Mesenchymal stem cell (in vitro differentiated cells and primary cell): ENCODE measurements at regions not wholly inside any gene's neighbourhood (a gene's known extent, or its start where the extent isn't known, plus 50 kb on each side); places are given as distances from the start of the nearest gene placed in this dataset.

Experiments
- DNase-seq: peaks from one replicate; pipeline ENCODE4 v3.0.0-alpha.2; 2013
- H2AFZ ChIP-seq: one replicate; pipeline ENCODE4 v1.6.1; 2013; ENCODE audit warnings: low read depth, mild to moderate bottlenecking, control low read depth, inconsistent platforms, low read length, moderate library complexity
- H2AK5ac ChIP-seq: 2 replicates; pipeline ENCODE4 v1.6.1; 2013; ENCODE audit warnings: low read length, moderate library complexity, mild to moderate bottlenecking, inconsistent platforms; ENCODE audit not compliant: severe bottlenecking
- H2BK120ac ChIP-seq: one replicate; pipeline ENCODE4 v1.6.1; 2013; ENCODE audit warnings: low read depth, mild to moderate bottlenecking, inconsistent platforms, low read length, moderate library complexity
- H2BK12ac ChIP-seq, 2 experiments: one replicate each; pipeline ENCODE4 v1.6.1; 2013; ENCODE audit warnings: inconsistent platforms in 2 of 2, low read length in 2 of 2, mild to moderate bottlenecking in 2 of 2, moderate library complexity in 2 of 2, control low read depth in 1 of 2
- H2BK15ac ChIP-seq: one replicate; pipeline ENCODE4 v1.6.1; 2013; ENCODE audit warnings: mild to moderate bottlenecking, low read depth, inconsistent platforms; ENCODE audit not compliant: poor library complexity, severe bottlenecking
- H2BK5ac ChIP-seq: 2 replicates; pipeline ENCODE4 v1.6.1; 2013; ENCODE audit warnings: low read depth, mild to moderate bottlenecking, low read length, control low read depth, inconsistent platforms; ENCODE audit not compliant: poor library complexity, severe bottlenecking
- H3K14ac ChIP-seq, 2 experiments: one replicate each; pipeline ENCODE4 v1.6.1; 2013; ENCODE audit warnings: inconsistent platforms in 2 of 2, low read length in 2 of 2, control low read depth in 1 of 2, mild to moderate bottlenecking in 1 of 2, moderate library complexity in 1 of 2
- H3K18ac ChIP-seq, 2 experiments: one replicate each; pipeline ENCODE4 v1.6.1; 2013; ENCODE audit warnings: inconsistent platforms in 2 of 2, low read length in 2 of 2, control low read depth in 1 of 2, low read depth in 1 of 2, mild to moderate bottlenecking in 1 of 2
- H3K23ac ChIP-seq, 2 experiments: one replicate each; pipeline ENCODE4 v1.6.1; 2013; ENCODE audit warnings: inconsistent platforms in 2 of 2, low read length in 2 of 2, mild to moderate bottlenecking in 2 of 2, moderate library complexity in 2 of 2, control low read depth in 1 of 2
- H3K27ac ChIP-seq: 2 replicates; pipeline ENCODE4 v1.5.1; 2013; ENCODE audit warnings: mild to moderate bottlenecking, moderate library complexity, low read length, control low read depth, inconsistent platforms; ENCODE audit not compliant: poor library complexity, severe bottlenecking
- H3K27me3 ChIP-seq, 2 experiments: 2 replicates each; pipeline versions ENCODE4 v1.6.1 to v1.7.0; 2013; ENCODE audit warnings: low read length in 2 of 2, mild to moderate bottlenecking in 2 of 2, moderate library complexity in 2 of 2, control low read depth in 1 of 2, inconsistent platforms in 1 of 2; ENCODE audit not compliant: control insufficient read depth in 1 of 2, insufficient read depth in 1 of 2
- H3K36me3 ChIP-seq, 2 experiments: 2 replicates each; pipeline versions ENCODE4 v1.6.1 to v1.7.0; 2013; ENCODE audit warnings: low read length in 2 of 2, control low read depth in 1 of 2, inconsistent platforms in 1 of 2, low read depth in 1 of 2, mild to moderate bottlenecking in 1 of 2; ENCODE audit not compliant: insufficient read depth in 2 of 2, control insufficient read depth in 1 of 2
- H3K4ac ChIP-seq, 2 experiments: one replicate each; pipeline ENCODE4 v1.6.1; 2013; ENCODE audit warnings: inconsistent platforms in 2 of 2, low read length in 2 of 2, mild to moderate bottlenecking in 2 of 2, moderate library complexity in 2 of 2, control low read depth in 1 of 2, low read depth in 1 of 2
- H3K4me1 ChIP-seq: 2 replicates; pipeline ENCODE4 v1.6.1; 2013; ENCODE audit warnings: low read depth, low read length, control low read depth; ENCODE audit not compliant: control insufficient read depth, insufficient read depth
- H3K4me2 ChIP-seq: 2 replicates; pipeline ENCODE4 v1.6.1; 2013; ENCODE audit warnings: low read length, mild to moderate bottlenecking, inconsistent platforms; ENCODE audit not compliant: poor library complexity, severe bottlenecking
- H3K4me3 ChIP-seq, 2 experiments: 2 replicates each; pipeline versions ENCODE4 v1.5.1 to v1.7.0; 2013; ENCODE audit warnings: low read length in 2 of 2, mild to moderate bottlenecking in 2 of 2, control low read depth in 1 of 2, low read depth in 1 of 2; ENCODE audit not compliant: insufficient read depth in 1 of 2
- H3K79me1 ChIP-seq: replicated peaks from 2 replicates; pipeline ENCODE4 v1.6.1; 2013; ENCODE audit warnings: mild to moderate bottlenecking, control low read depth, low read length, inconsistent platforms; ENCODE audit not compliant: poor library complexity, severe bottlenecking
- H3K9ac ChIP-seq: 2 replicates; pipeline ENCODE4 v1.7.0; 2013; ENCODE audit warnings: mild to moderate bottlenecking, low read length, moderate library complexity
- H3K9me3 ChIP-seq: 2 replicates; pipeline ENCODE4 v1.7.0; 2013; ENCODE audit warnings: mild to moderate bottlenecking, low read length; ENCODE audit not compliant: control insufficient read depth
- H4K8ac ChIP-seq: one replicate; pipeline ENCODE4 v1.6.1; 2013; ENCODE audit warnings: inconsistent platforms, mild to moderate bottlenecking, low read length, moderate library complexity
- H4K91ac ChIP-seq: one replicate; pipeline ENCODE4 v1.6.1; 2013; ENCODE audit warnings: mild to moderate bottlenecking, low read length, inconsistent platforms
- WGBS: methylation state at CpG from one replicate; pipeline ENCODE4 v1.1.7; 2013; ENCODE audit warnings: mixed read lengths; 5-methylcytosine and 5-hydroxymethylcytosine counted together

DNA sequence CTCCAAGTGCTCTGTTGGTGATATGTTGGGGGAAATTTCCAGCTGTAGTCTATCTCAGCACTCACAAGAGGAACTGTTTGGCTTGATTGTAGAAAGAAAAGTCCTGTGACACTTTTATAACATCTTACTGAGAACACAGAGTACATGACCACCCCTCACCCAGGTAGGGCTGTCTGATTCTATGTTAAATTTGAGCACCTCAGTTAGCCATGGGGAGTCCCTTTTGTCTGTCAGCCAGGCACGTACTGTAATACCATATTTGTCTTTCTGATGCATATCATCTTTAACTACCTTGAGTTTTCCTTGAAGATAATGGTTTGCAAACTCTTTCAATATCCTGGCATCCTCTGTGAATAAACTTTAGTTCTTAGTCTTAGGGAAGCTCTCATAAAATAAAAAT, 164.5 kb downstream of the IZUMO3 start:
- H3K4me1 ChIP-seq, result no peaks in the 10 kb centered on the region
- DNase-seq, result no peak
- no peak overlapping the region for H3K23ac ChIP-seq
- 60% methylated on average over 1 of the region's 1 CpG for WGBS
- H3K27me3 ChIP-seq, result no peaks in the 10 kb centered on the region
- H3K14ac ChIP-seq, result no peak overlapping the region
- peaks cover 12% of the 10 kb centered on the region for H3K9me3 ChIP-seq
- H4K91ac ChIP-seq, result no peak overlapping the region
- no peak overlapping the region for H2BK5ac ChIP-seq
- no peak overlapping the region for H3K4me2 ChIP-seq
- H2AK5ac ChIP-seq, result no peak overlapping the region
- H3K4me3 ChIP-seq, result no peak overlapping the region
- no peak overlapping the region for H3K9ac ChIP-seq
- H3K4ac ChIP-seq, result no peak overlapping the region
- no peaks in the 10 kb centered on the region for H3K36me3 ChIP-seq
- H4K8ac ChIP-seq, result no peak overlapping the region
- no peak overlapping the region for H2BK15ac ChIP-seq
- no peak overlapping the region for H3K27ac ChIP-seq
- H2BK12ac ChIP-seq, result no peak overlapping the region
- no peak overlapping the region for H2AFZ ChIP-seq
- H3K79me1 ChIP-seq, result no peaks in the 10 kb centered on the region
- no peak overlapping the region for H2BK120ac ChIP-seq
- H3K18ac ChIP-seq, result no peak overlapping the region

DNA sequence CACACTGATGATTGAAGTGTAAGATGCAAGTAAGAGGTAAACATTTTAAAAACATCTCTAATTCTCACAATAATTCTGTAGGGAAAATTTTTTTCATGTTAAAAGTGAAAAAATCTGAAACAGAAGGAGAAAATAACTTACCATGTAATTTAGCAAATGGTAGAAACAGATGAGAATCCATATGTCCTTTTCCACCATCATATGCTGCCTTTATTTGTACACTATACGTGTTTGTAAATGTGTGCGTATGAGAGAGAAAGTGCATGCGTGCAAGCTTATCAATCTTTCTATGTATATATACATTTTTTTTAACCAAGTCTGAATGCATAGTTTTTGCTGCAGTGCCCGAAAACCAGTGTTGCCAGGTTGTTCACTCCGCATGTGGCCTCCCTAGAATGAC, 186.7 kb downstream of the IZUMO3 start:
- DNase-seq, result no peak
- no peak overlapping the region for H3K4me2 ChIP-seq
- H2AFZ ChIP-seq, result no peak overlapping the region
- no peak overlapping the region for H2BK5ac ChIP-seq
- H2BK12ac ChIP-seq, result no peak overlapping the region
- H3K27ac ChIP-seq, result no peak overlapping the region
- H3K9ac ChIP-seq, result no peak overlapping the region
- no peak overlapping the region for H4K8ac ChIP-seq
- H3K36me3 ChIP-seq, result no peaks in the 10 kb centered on the region
- H3K27me3 ChIP-seq, result no peaks in the 10 kb centered on the region
- H3K4me3 ChIP-seq, result no peak overlapping the region
- H2BK15ac ChIP-seq, result no peak overlapping the region
- H3K14ac ChIP-seq, result no peak overlapping the region
- no peaks in the 10 kb centered on the region for H3K79me1 ChIP-seq
- H4K91ac ChIP-seq, result no peak overlapping the region
- 90% methylated on average over 2 of the region's 5 CpGs for WGBS
- H2BK120ac ChIP-seq, result no peak overlapping the region
- no peak overlapping the region for H2AK5ac ChIP-seq
- no peaks in the 10 kb centered on the region for H3K4me1 ChIP-seq
- no peak overlapping the region for H3K4ac ChIP-seq
- no peak overlapping the region for H3K18ac ChIP-seq
- H3K23ac ChIP-seq, result no peak overlapping the region
- H3K9me3 ChIP-seq, result peaks cover 36% of the 10 kb centered on the region

DNA sequence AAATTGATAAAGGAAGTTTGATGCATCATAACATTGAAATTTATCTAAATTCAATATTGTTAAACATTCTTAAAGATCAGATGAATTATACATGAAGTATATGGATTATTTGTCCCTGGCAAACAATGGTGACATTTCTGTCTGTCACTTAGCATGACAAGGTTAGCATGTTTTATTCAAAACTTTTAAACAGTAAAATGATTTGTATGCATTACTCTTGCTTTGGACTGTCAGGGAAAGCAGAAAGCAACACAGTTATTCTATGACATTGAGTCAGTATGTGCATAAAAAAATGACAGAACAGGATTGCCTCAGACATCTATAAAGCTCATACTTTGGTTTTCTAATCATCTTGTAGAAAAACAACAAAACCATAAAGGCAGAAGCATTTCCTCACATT, 193.7 kb downstream of the IZUMO3 start:
- no peaks in the 10 kb centered on the region for H3K4me1 ChIP-seq
- H2BK12ac ChIP-seq, result no peak overlapping the region
- H2AK5ac ChIP-seq, result no peak overlapping the region
- no peak overlapping the region for H2BK120ac ChIP-seq
- no peak overlapping the region for H3K4me3 ChIP-seq
- no peak overlapping the region for H2BK5ac ChIP-seq
- no peak overlapping the region for H3K27ac ChIP-seq
- no peaks in the 10 kb centered on the region for H3K79me1 ChIP-seq
- no peaks in the 10 kb centered on the region for H3K36me3 ChIP-seq
- no peak overlapping the region for H2BK15ac ChIP-seq
- H3K9me3 ChIP-seq, result peaks cover 7% of the 10 kb centered on the region
- no peak for DNase-seq
- no peaks in the 10 kb centered on the region for H3K27me3 ChIP-seq
- no peak overlapping the region for H3K9ac ChIP-seq
- H3K4me2 ChIP-seq, result no peak overlapping the region
- H4K91ac ChIP-seq, result no peak overlapping the region
- H3K23ac ChIP-seq, result no peak overlapping the region
- H2AFZ ChIP-seq, result no peak overlapping the region
- H4K8ac ChIP-seq, result no peak overlapping the region
- no peak overlapping the region for H3K18ac ChIP-seq
- H3K14ac ChIP-seq, result no peak overlapping the region
- no peak overlapping the region for H3K4ac ChIP-seq

- H2BK120ac ChIP-seq, result no peak overlapping the region
- H3K4me2 ChIP-seq, result no peak overlapping the region
- no peak overlapping the region for H2BK12ac ChIP-seq
- H3K4me1 ChIP-seq, result no peaks in the 10 kb centered on the region
- DNase-seq, result no peak
- H3K9me3 ChIP-seq, result peaks cover 13% of the 10 kb centered on the region
- H3K27me3 ChIP-seq, result no peaks in the 10 kb centered on the region
- no peak overlapping the region for H2AFZ ChIP-seq
- no peak overlapping the region for H3K14ac ChIP-seq
- H2BK5ac ChIP-seq, result no peak overlapping the region
- H3K36me3 ChIP-seq, result no peaks in the 10 kb centered on the region
- WGBS, result 57% methylated on average over 1 of the region's 2 CpGs
- H3K9ac ChIP-seq, result no peak overlapping the region
- no peaks in the 10 kb centered on the region for H3K79me1 ChIP-seq
- no peak overlapping the region for H4K8ac ChIP-seq
- H3K18ac ChIP-seq, result no peak overlapping the region
- no peak overlapping the region for H4K91ac ChIP-seq
- H3K4me3 ChIP-seq, result no peak overlapping the region
- no peak overlapping the region for H3K23ac ChIP-seq
- H2AK5ac ChIP-seq, result no peak overlapping the region
- no peak overlapping the region for H3K4ac ChIP-seq
- H2BK15ac ChIP-seq, result no peak overlapping the region
- no peak overlapping the region for H3K27ac ChIP-seq
These were observed 194.4 kb downstream of the IZUMO3 start for GRCh38 chr9:24351258-24351657.
